OCI-LY1 (cell line): ENCODE measurements at regions not wholly inside any gene's neighbourhood (a gene's known extent, or its start where the extent isn't known, plus 50 kb on each side); places are given as distances from the start of the nearest gene placed in this dataset.

Source experiments
- H2AFZ ChIP-seq: fragments of 200-600 bp; sonication (generic), shearing (Covaris generic); 2 replicates; pipeline ENCODE4 v1.6.0; 2014; ENCODE audit warnings: antibody characterized with exemption, mild to moderate bottlenecking, low read length
- H3F3A ChIP-seq: fragments of 200-600 bp; sonication (generic), shearing (Covaris generic); 2 replicates; pipeline ENCODE4 v1.6.0; 2014; ENCODE audit warnings: mild to moderate bottlenecking, antibody characterized with exemption, low read length, moderate library complexity; ENCODE audit not compliant: insufficient read depth
- H3K27ac ChIP-seq: fragments of 200-600 bp; sonication (generic); 2 replicates; pipeline ENCODE4 v1.5.1; 2014; ENCODE audit warnings: low read length, mixed run types, mild to moderate bottlenecking, low read depth; ENCODE audit not compliant: poor library complexity, severe bottlenecking
- H3K27me3 ChIP-seq: fragments of 200-600 bp; sonication (generic); 2 replicates; pipeline ENCODE4 v1.6.0; 2014; ENCODE audit warnings: antibody characterized with exemption, mild to moderate bottlenecking, low read length, moderate library complexity; ENCODE audit not compliant: insufficient read depth
- H3K36me3 ChIP-seq: fragments of 200-600 bp; sonication (generic); 2 replicates; pipeline ENCODE4 v1.6.1; 2014; ENCODE audit warnings: mild to moderate bottlenecking, antibody characterized with exemption, low read length, moderate library complexity, mixed read lengths; ENCODE audit not compliant: insufficient read depth
- H3K4me1 ChIP-seq: fragments of 200-600 bp; sonication (generic); 2 replicates; pipeline ENCODE4 v1.5.1; 2014; ENCODE audit warnings: mild to moderate bottlenecking, low read length, moderate library complexity; ENCODE audit not compliant: insufficient read depth, severe bottlenecking
- H3K4me2 ChIP-seq: fragments of 200-600 bp; sonication (generic), shearing (Covaris generic); 2 replicates; pipeline ENCODE4 v1.6.1; 2014; ENCODE audit warnings: low read length
- H3K4me3 ChIP-seq: fragments of 200-600 bp; sonication (generic); 2 replicates; pipeline ENCODE4 v1.5.1; 2014; ENCODE audit warnings: low read length, low read depth, mild to moderate bottlenecking, mixed read lengths; ENCODE audit not compliant: poor library complexity, severe bottlenecking
- H3K79me2 ChIP-seq: fragments of 200-600 bp; shearing (Covaris generic); 2 replicates; pipeline ENCODE4 v1.6.1; 2016; ENCODE audit warnings: mixed run types, low read length, mixed read lengths; ENCODE audit not compliant: insufficient read depth
- H3K9ac ChIP-seq: fragments of 200-600 bp; sonication (generic), shearing (Covaris generic); 2 replicates; pipeline ENCODE4 v1.6.1; 2014; ENCODE audit warnings: mild to moderate bottlenecking, low read length, mixed read lengths
- H3K9me2 ChIP-seq: fragments of 200-600 bp; sonication (generic), shearing (Covaris generic); 2 replicates; pipeline ENCODE4 v1.6.1; 2014; ENCODE audit warnings: low read depth, mild to moderate bottlenecking, low read length, mixed read lengths
- H3K9me3 ChIP-seq: fragments of 200-600 bp; shearing (Covaris generic); 2 replicates; pipeline ENCODE4 v1.6.1; 2014; ENCODE audit warnings: low read length, mixed read lengths
- H4K20me1 ChIP-seq: fragments of 200-600 bp; sonication (generic), shearing (Covaris generic); 2 replicates; pipeline ENCODE4 v1.6.0; 2016; ENCODE audit warnings: mild to moderate bottlenecking, low read length; ENCODE audit not compliant: insufficient read depth
- CTCF ChIP-seq: fragments of 200-600 bp; sonication (generic), shearing (Covaris generic); IDR thresholded peaks from 2 replicates; pipeline ENCODE4 v1.5.1; 2017; ENCODE audit warnings: mild to moderate bottlenecking, antibody characterized with exemption, low read length, moderate library complexity, mixed read lengths
- EZH2 ChIP-seq: fragments of 200-600 bp; sonication (generic), shearing (Covaris generic); IDR thresholded peaks from 2 replicates; pipeline ENCODE4 v1.8.0; 2017; ENCODE audit warnings: borderline replicate concordance, mixed run types, mild to moderate bottlenecking, antibody characterized with exemption, low read length, moderate library complexity, mixed read lengths

- H3K4me3 ChIP-seq, result no peak overlapping the region
- no peak overlapping the region for H3K9ac ChIP-seq
- no peaks in the 10 kb centered on the region for H3K27me3 ChIP-seq
- H3K27ac ChIP-seq, result no peak overlapping the region
- H3K9me2 ChIP-seq, result no peaks in the 10 kb centered on the region
- H3F3A ChIP-seq, result no peaks in the 10 kb centered on the region
- H3K4me2 ChIP-seq, result no peak overlapping the region
- H2AFZ ChIP-seq, result no peak overlapping the region
- H3K9me3 ChIP-seq, result no peaks in the 10 kb centered on the region
- no peaks in the 10 kb centered on the region for H3K4me1 ChIP-seq
- H3K79me2 ChIP-seq, result no peaks in the 10 kb centered on the region
- TF ChIP-seq CTCF, result no peak
- TF ChIP-seq EZH2, result no peak
- H3K36me3 ChIP-seq, result no peaks in the 10 kb centered on the region
- no peaks in the 10 kb centered on the region for H4K20me1 ChIP-seq
Observed at GRCh38 chr5:124262470-124262869, 484.0 kb downstream of the ZNF608 start.

- H3K9me2 ChIP-seq, result no peaks in the 10 kb centered on the region
- no peak overlapping the region for H3K9ac ChIP-seq
- no peak overlapping the region for H3K4me3 ChIP-seq
- no peak overlapping the region for H3K27ac ChIP-seq
- TF ChIP-seq EZH2 (no peak), CTCF (no peak)
- H3K36me3 ChIP-seq, result no peaks in the 10 kb centered on the region
- H4K20me1 ChIP-seq, result no peaks in the 10 kb centered on the region
- no peaks in the 10 kb centered on the region for H3K79me2 ChIP-seq
- H3K9me3 ChIP-seq, result no peaks in the 10 kb centered on the region
- no peak overlapping the region for H2AFZ ChIP-seq
- H3K27me3 ChIP-seq, result no peaks in the 10 kb centered on the region
- no peaks in the 10 kb centered on the region for H3K4me1 ChIP-seq
- H3F3A ChIP-seq, result no peaks in the 10 kb centered on the region
- H3K4me2 ChIP-seq, result no peak overlapping the region
Observed at GRCh38 chr5:124261848-124262247, 484.6 kb downstream of the ZNF608 start.

- no peaks in the 10 kb centered on the region for H3K4me1 ChIP-seq
- no peaks in the 10 kb centered on the region for H3K27me3 ChIP-seq
- no peaks in the 10 kb centered on the region for H3F3A ChIP-seq
- H3K9me2 ChIP-seq, result no peaks in the 10 kb centered on the region
- no peak overlapping the region for H2AFZ ChIP-seq
- H3K9ac ChIP-seq, result no peak overlapping the region
- H3K4me2 ChIP-seq, result no peak overlapping the region
- no peaks in the 10 kb centered on the region for H3K79me2 ChIP-seq
- no peaks in the 10 kb centered on the region for H4K20me1 ChIP-seq
- no peaks in the 10 kb centered on the region for H3K36me3 ChIP-seq
- no peak overlapping the region for H3K27ac ChIP-seq
- TF ChIP-seq CTCF (no peak), EZH2 (no peak)
- H3K4me3 ChIP-seq, result no peak overlapping the region
- no peaks in the 10 kb centered on the region for H3K9me3 ChIP-seq
Observed at GRCh38 chr5:124260921-124261515, 485.4 kb downstream of the ZNF608 start.
